HG02642 (cell line): ENCODE measurements at regions not wholly inside any gene's neighbourhood (a gene's known extent, or its start where the extent isn't known, plus 50 kb on each side); places are given as distances from the start of the nearest gene placed in this dataset.
"Not testable (repeated sequence)": the region's sequence is repeated elsewhere in the genome, so short reads cannot be mapped to it uniquely, and the experiment has no call there.

Experiments
- ATAC-seq: cut with Tn5 transposase; IDR thresholded peaks from one replicate; pipeline ENCODE4 v1.9.1; 2021; ENCODE audit warnings: mild to moderate bottlenecking; ENCODE audit not compliant: unreplicated experiment, poor library complexity

- not testable (repeated sequence) for ATAC-seq
These were observed 136.0 kb downstream of the OTOP1 start for GRCh38 chr4:4090720-4091119.

- ATAC-seq = not testable (repeated sequence)
These were observed 134.6 kb downstream of the OTOP1 start for GRCh38 chr4:4092159-4092558.

- not testable (repeated sequence) for ATAC-seq
These were observed 127.1 kb downstream of the OTOP1 start for GRCh38 chr4:4099610-4100009.

GRCh38 chr4:4106923-4107322, 119.8 kb downstream of the OTOP1 start:
- ATAC-seq = not testable (repeated sequence)

- ATAC-seq = not testable (repeated sequence)
These were observed 119.2 kb downstream of the OTOP1 start for GRCh38 chr4:4107411-4108107.

- ATAC-seq = not testable (repeated sequence)
These were observed 111.3 kb downstream of the OTOP1 start for GRCh38 chr4:4115381-4115780.

- ATAC-seq = not testable (repeated sequence)
These were observed 109.8 kb downstream of the OTOP1 start for GRCh38 chr4:4116901-4117300.

- not testable (repeated sequence) for ATAC-seq
These were observed 92.4 kb downstream of the OTOP1 start for GRCh38 chr4:4134368-4134767.

- ATAC-seq = not testable (repeated sequence)
These were observed 90.1 kb downstream of the OTOP1 start for GRCh38 chr4:4136621-4137020.
